DOHH2 (cell line): ENCODE measurements at regions not wholly inside any gene's neighbourhood (a gene's known extent, or its start where the extent isn't known, plus 50 kb on each side); places are given as distances from the start of the nearest gene placed in this dataset.
"Not testable (repeated sequence)": the region's sequence is repeated elsewhere in the genome, so short reads cannot be mapped to it uniquely, and the experiment has no call there.

Source experiments
- EZH2phosphoT487 ChIP-seq: fragments of 200-600 bp; sonication (generic); IDR thresholded peaks from 2 replicates; pipeline ENCODE4 v1.6.1; 2017; ENCODE audit warnings: borderline replicate concordance, mild to moderate bottlenecking, antibody characterized with exemption, low read length, moderate library complexity, mixed read lengths
- TF ChIP-seq, protein P1 (sequence below): fragments of 200-600 bp; sonication (generic); IDR thresholded peaks from one replicate; pipeline ENCODE4 v1.5.1; 2014; ENCODE audit warnings: antibody characterized with exemption, mild to moderate bottlenecking, low read depth, low read length; ENCODE audit not compliant: poor library complexity, severe bottlenecking

DNA sequence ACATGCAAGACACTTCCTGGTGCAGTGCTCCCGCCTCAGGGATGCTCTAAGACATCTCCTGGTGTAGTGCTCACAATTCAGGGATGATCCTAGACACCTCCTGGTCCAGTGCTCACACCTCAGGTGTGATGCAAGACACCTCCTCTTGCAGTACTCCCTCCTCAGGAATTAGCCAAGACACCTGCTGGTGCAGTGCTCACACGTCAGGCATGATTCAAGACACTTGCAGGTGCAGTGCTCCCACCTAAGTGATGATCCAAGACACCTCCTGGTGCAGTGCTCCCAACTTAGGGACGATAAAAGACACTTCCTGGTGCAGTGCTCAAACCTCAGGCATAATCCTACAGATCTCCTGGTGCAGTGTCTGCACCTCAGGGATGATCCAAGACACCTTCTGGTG lies 117.0 kb downstream of the ASB1 start:
- TF ChIP-seq, protein P1, sequence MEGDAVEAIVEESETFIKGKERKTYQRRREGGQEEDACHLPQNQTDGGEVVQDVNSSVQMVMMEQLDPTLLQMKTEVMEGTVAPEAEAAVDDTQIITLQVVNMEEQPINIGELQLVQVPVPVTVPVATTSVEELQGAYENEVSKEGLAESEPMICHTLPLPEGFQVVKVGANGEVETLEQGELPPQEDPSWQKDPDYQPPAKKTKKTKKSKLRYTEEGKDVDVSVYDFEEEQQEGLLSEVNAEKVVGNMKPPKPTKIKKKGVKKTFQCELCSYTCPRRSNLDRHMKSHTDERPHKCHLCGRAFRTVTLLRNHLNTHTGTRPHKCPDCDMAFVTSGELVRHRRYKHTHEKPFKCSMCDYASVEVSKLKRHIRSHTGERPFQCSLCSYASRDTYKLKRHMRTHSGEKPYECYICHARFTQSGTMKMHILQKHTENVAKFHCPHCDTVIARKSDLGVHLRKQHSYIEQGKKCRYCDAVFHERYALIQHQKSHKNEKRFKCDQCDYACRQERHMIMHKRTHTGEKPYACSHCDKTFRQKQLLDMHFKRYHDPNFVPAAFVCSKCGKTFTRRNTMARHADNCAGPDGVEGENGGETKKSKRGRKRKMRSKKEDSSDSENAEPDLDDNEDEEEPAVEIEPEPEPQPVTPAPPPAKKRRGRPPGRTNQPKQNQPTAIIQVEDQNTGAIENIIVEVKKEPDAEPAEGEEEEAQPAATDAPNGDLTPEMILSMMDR: not testable (repeated sequence)
- TF ChIP-seq EZH2phosphoT487: not testable (repeated sequence)
